ENCODE measurements at regions not wholly inside any gene's neighbourhood (a gene's known extent, or its start where the extent isn't known, plus 50 kb on each side); places are given as distances from the start of the nearest gene placed in this dataset.

DNA sequence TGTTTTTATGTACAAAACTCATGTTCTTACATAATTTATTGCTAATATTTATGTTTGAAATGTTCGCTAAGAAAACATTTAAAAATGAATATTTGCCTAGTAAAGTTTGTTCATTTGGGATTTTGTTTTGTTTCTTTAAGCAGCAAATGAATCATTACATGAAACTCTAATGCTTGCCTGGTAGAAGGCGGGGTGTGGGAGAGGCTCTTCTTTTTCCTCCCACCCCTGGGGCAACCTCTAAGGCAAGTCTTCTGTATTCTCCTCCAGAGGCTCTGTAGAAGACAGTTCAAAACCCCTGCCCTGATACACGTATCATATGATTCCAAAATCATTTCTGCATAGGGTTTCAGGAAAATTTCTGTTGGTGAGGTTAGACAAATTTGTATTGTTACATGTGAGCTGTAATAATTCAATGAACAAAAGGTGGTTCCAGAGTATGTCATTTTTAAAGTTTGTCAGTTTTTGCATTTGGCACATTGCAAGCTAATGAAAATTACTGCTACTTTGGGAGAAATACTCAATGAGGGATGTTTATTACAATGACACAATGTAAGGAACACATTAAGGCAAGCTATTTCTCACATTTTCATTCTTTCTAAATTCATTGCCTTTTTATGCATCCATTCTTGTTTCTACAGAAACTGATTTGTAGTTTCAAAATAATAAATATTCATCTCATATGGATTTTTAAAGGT is 302.3 kb upstream of the UBE2E3 start:
- Histone ChIP-seq H3K27me3 (ENCODE audit: insufficient read depth, low read depth) (no peaks in the 10 kb centered on the region), H3K27ac (no peak overlapping the region), H3K9me2 (ENCODE audit: insufficient read depth) (0 out of 2 replicates have a peak, but pooled peaks cover 3% of the 10 kb centered on the region), H3K4me3 (no peak overlapping the region), H3K9me3 (ENCODE audit: insufficient read depth, low read depth) (no peaks in the 10 kb centered on the region; the same call in 1 of the 2 replicates), H4K20me1 (ENCODE audit: insufficient read depth) (no peaks in the 10 kb centered on the region), H3K4me1 (replicated peaks; ENCODE audit: insufficient read depth) (peaks cover 37% of the 10 kb centered on the region), H3K4me2 (no peak overlapping the region), H2AFZ (no peak overlapping the region), H3F3A (ENCODE audit: insufficient read depth, low read depth) (no peaks in the 10 kb centered on the region), H3K36me3 (ENCODE audit: low read depth) (no peaks in the 10 kb centered on the region), H3K79me2 (ENCODE audit: low read depth) (no peaks in the 10 kb centered on the region)
- POLR2A ChIA-PET (ENCODE audit: unreplicated experiment) = interaction anchor here (0.7 to 0.8 kb wide), 2 partner anchors 8 to 303 kb away, joined by 3 to 8 read pairs; no protein-coding TSS in a partner anchor
- intact Hi-C loops (cut with micrococcal nuclease; ENCODE audit: unreplicated experiment) = no loop called here
- DNase-seq = no peak
- TF ChIP-seq EZH2 (IDR thresholded peaks at IDR 0.05; ENCODE audit: low read depth) (no peak), CTCF (conservative IDR thresholded peaks at IDR 0.05) (no peak)
- BruUV-seq (replicated peaks) = no TSS peak
- CTCF ChIA-PET = no interaction called here

GRCh38 chr2:180677200-180677599 is 303.2 kb upstream of the UBE2E3 start:
- BruUV-seq (replicated peaks) = no TSS peak
- Histone ChIP-seq H3K79me2 (ENCODE audit: low read depth) (no peaks in the 10 kb centered on the region), H3K27ac (no peak overlapping the region), H2AFZ (no peak overlapping the region; the same call in 1 of the 2 replicates), H3K4me2 (peak overlapping the region; percentile 24), H3K4me1 (replicated peaks; ENCODE audit: insufficient read depth) (peaks cover 37% of the 10 kb centered on the region), H3K9me2 (ENCODE audit: insufficient read depth) (0 out of 2 replicates have a peak, but pooled peaks cover 3% of the 10 kb centered on the region), H4K20me1 (ENCODE audit: insufficient read depth) (no peaks in the 10 kb centered on the region), H3K36me3 (ENCODE audit: low read depth) (no peaks in the 10 kb centered on the region), H3K27me3 (ENCODE audit: insufficient read depth, low read depth) (no peaks in the 10 kb centered on the region), H3K4me3 (no peak overlapping the region), H3F3A (ENCODE audit: insufficient read depth, low read depth) (no peaks in the 10 kb centered on the region), H3K9me3 (ENCODE audit: insufficient read depth, low read depth) (no peaks in the 10 kb centered on the region; the same call in 1 of the 2 replicates)
- ChIA-PET CTCF (no interaction called here), POLR2A (ENCODE audit: unreplicated experiment) (interaction anchor here (0.7 to 0.8 kb wide), 2 partner anchors 27 to 304 kb away, joined by 6 to 8 read pairs; no protein-coding TSS in a partner anchor)
- no peak for DNase-seq
- TF ChIP-seq EZH2 (IDR thresholded peaks at IDR 0.05; ENCODE audit: low read depth) (no peak), CTCF (conservative IDR thresholded peaks at IDR 0.05) (no peak)
- intact Hi-C loops (cut with micrococcal nuclease; ENCODE audit: unreplicated experiment) = no loop called here

DNA sequence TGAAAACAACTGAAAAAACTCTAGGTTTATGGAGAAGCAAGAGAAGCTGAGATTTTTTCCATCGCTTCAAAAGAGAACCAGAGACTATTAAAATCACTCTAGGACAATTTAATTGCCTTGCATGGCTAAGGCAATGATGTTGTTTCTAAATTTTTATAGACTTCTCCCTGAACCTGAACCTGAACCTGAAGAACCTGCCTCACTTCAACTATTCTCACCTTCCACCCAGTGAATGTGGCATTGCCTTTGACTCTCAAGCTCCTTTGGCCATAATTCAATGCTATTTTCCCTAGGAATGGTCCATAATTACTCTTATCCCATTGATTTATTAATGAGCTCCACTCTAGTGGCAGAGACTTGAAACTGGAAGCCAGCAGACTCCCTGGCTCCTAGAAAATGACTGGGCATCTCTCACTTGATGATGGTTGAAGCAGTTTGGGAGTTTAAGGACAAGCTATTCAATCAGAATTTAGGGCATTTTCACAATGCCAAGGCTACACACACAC is 303.8 kb upstream of the UBE2E3 start:
- CTCF ChIA-PET = no interaction called here
- Histone ChIP-seq H3K79me2 (ENCODE audit: low read depth) (no peaks in the 10 kb centered on the region), H3K27ac (no peak overlapping the region), H3K9me3 (ENCODE audit: insufficient read depth, low read depth) (no peaks in the 10 kb centered on the region; the same call in 1 of the 2 replicates), H3K36me3 (ENCODE audit: low read depth) (no peaks in the 10 kb centered on the region), H4K20me1 (ENCODE audit: insufficient read depth) (no peaks in the 10 kb centered on the region), H3K27me3 (ENCODE audit: insufficient read depth, low read depth) (no peaks in the 10 kb centered on the region), H3K9me2 (ENCODE audit: insufficient read depth) (0 out of 2 replicates have a peak, but pooled peaks cover 3% of the 10 kb centered on the region), H3F3A (ENCODE audit: insufficient read depth, low read depth) (no peaks in the 10 kb centered on the region), H3K4me3 (no peak overlapping the region), H3K4me2 (peak overlapping the region; percentile 24), H3K4me1 (replicated peaks; ENCODE audit: insufficient read depth) (peaks cover 37% of the 10 kb centered on the region), H2AFZ (no peak overlapping the region; the same call in 1 of the 2 replicates)
- DNase-seq = no peak
- TF ChIP-seq EZH2 (IDR thresholded peaks at IDR 0.05; ENCODE audit: low read depth) (no peak), CTCF (conservative IDR thresholded peaks at IDR 0.05) (no peak)
- intact Hi-C loops (cut with micrococcal nuclease; ENCODE audit: unreplicated experiment) = no loop called here
- POLR2A ChIA-PET (ENCODE audit: unreplicated experiment) = interaction anchor here (0.6 to 0.7 kb wide), 3 partner anchors 9 to 75 kb away, joined by 3 to 7 read pairs (median 6); no protein-coding TSS in a partner anchor
- no TSS peak for BruUV-seq (replicated peaks)
